Endothelial cell of umbilical vein (primary cell): ENCODE measurements at regions not wholly inside any gene's neighbourhood (a gene's known extent, or its start where the extent isn't known, plus 50 kb on each side); places are given as distances from the start of the nearest gene placed in this dataset.

ENCODE experiments used
- BruUV-seq: library from RNA; stranded (reverse); fragments of 400-500 nt; replicated peaks from 2 replicates; lab custom pipeline; 2021; lab: Mats Ljungman, UMichigan
- CTCF ChIA-PET: fragments of 300-600, 350-600 bp; sonication (Branson Sonifier 250); formaldehyde crosslinking; loops from one replicate; lab custom pipeline; 2021; ENCODE audit warnings: antibody characterized with exemption, inconsistent platforms; lab: Charles Lee
- POLR2A ChIA-PET: fragments of 300-600, 350-600 bp; sonication (Branson Sonifier 250); formaldehyde crosslinking; loops from one replicate; lab custom pipeline; 2021; ENCODE audit warnings: antibody characterized with exemption, inconsistent platforms; lab: Charles Lee
- DNase-seq: peaks from one replicate; pipeline ENCODE4 v3.0.0-alpha.2; 2011; ENCODE audit warnings: low read depth, low spot score
- FAIRE-seq: peaks from 2 replicates; lab custom pipeline; 2011; peaks lifted over from hg19 to GRCh38; lab: Jason Lieb, UNC
- H2AFZ ChIP-seq: 2 replicates; pipeline ENCODE4 v1.6.0; 2012; ENCODE audit warnings: low read depth, low read length, control low read depth, inconsistent platforms
- H3K27ac ChIP-seq: 2 replicates; pipeline ENCODE4 v1.5.1; 2011; ENCODE audit warnings: low read depth, mild to moderate bottlenecking, control low read depth, low read length, moderate library complexity; ENCODE audit not compliant: insufficient read depth
- H3K27me3 ChIP-seq, 2 experiments: 2 replicates each; pipeline versions ENCODE4 v1.6.0 to v1.6.1; 2011; ENCODE audit warnings: low read length in 2 of 2, mixed read lengths in 1 of 2; ENCODE audit not compliant: control insufficient read depth in 2 of 2, insufficient read depth in 2 of 2
- H3K36me3 ChIP-seq, 2 experiments: 2 replicates in 1 of 2; 3 replicates in 1 of 2; pipeline ENCODE4 v1.5.1; 2011; ENCODE audit warnings: low read length in 2 of 2, mild to moderate bottlenecking in 1 of 2, moderate library complexity in 1 of 2; ENCODE audit not compliant: control insufficient read depth in 2 of 2, insufficient read depth in 2 of 2; ENCODE audit errors: extremely low read depth in 1 of 2
- H3K4me1 ChIP-seq: 3 replicates; pipeline ENCODE4 v1.5.1; 2011; ENCODE audit warnings: mild to moderate bottlenecking, low read length; ENCODE audit not compliant: control insufficient read depth, insufficient read depth; ENCODE audit errors: extremely low read depth
- H3K4me2 ChIP-seq: 2 replicates; pipeline ENCODE4 v1.6.1; 2011; ENCODE audit warnings: low read length, control low read depth, mixed read lengths; ENCODE audit not compliant: insufficient read depth
- H3K4me3 ChIP-seq, 3 experiments: fragments of 200-600 bp in 1 of 3; sonication (generic), shearing (Covaris generic) in 1 of 3; replicated peaks in 1 of 3; 2 replicates each; pipeline ENCODE4 v1.5.1; 2011 to 2016; ENCODE audit warnings: control low read depth in 3 of 3, low read length in 3 of 3, mild to moderate bottlenecking in 2 of 3, inconsistent platforms in 1 of 3, low read depth in 1 of 3, moderate library complexity in 1 of 3; ENCODE audit not compliant: insufficient read depth in 1 of 3
- H3K79me2 ChIP-seq: 2 replicates; pipeline ENCODE4 v1.6.0; 2012; ENCODE audit warnings: low read length, inconsistent platforms; ENCODE audit not compliant: control insufficient read depth, insufficient read depth
- H3K9ac ChIP-seq: replicated peaks from 2 replicates; pipeline ENCODE3; 2011; ENCODE audit warnings: low read length, control low read depth; ENCODE audit not compliant: insufficient read depth; ENCODE audit errors: extremely low read depth
- H3K9me1 ChIP-seq: replicated peaks from 3 replicates; pipeline ENCODE4 v1.6.0; 2011; ENCODE audit warnings: mild to moderate bottlenecking, low read length; ENCODE audit not compliant: control insufficient read depth, insufficient read depth; ENCODE audit errors: extremely low read depth
- H3K9me3 ChIP-seq: replicated peaks from 2 replicates; pipeline ENCODE4 v1.5.1; 2012; ENCODE audit warnings: low read length, inconsistent platforms; ENCODE audit not compliant: control insufficient read depth, insufficient read depth
- H4K20me1 ChIP-seq: replicated peaks from 2 replicates; pipeline ENCODE3; 2011; ENCODE audit warnings: mild to moderate bottlenecking, low read length; ENCODE audit not compliant: control insufficient read depth, insufficient read depth; ENCODE audit errors: extremely low read depth
- CTCF ChIP-seq, 2 donors: IDR thresholded peaks; 1 replicate in 1 of 2; 2 replicates in 1 of 2; pipeline ENCODE4 v1.5.1; 2011; ENCODE audit warnings: low read length in 2 of 2, mild to moderate bottlenecking in 2 of 2, moderate library complexity in 2 of 2, control low read depth in 1 of 2, inconsistent platforms in 1 of 2, low read depth in 1 of 2; ENCODE audit not compliant: insufficient read depth in 1 of 2; ENCODE audit errors: extremely low read depth in 1 of 2
- EZH2 ChIP-seq: IDR thresholded peaks from 2 replicates; pipeline ENCODE4 v1.6.1; 2012; ENCODE audit warnings: borderline replicate concordance, low read depth, mild to moderate bottlenecking, moderate library complexity, low read length, inconsistent platforms; ENCODE audit not compliant: severe bottlenecking
- FOS ChIP-seq: IDR thresholded peaks from 2 replicates; pipeline ENCODE4 v1.6.1; 2011; ENCODE audit warnings: mild to moderate bottlenecking, low read length, moderate library complexity, borderline replicate concordance; ENCODE audit not compliant: insufficient read depth
- GATA2 ChIP-seq: IDR thresholded peaks from 2 replicates; pipeline ENCODE4 v1.7.0; 2011; ENCODE audit warnings: low read depth, mild to moderate bottlenecking, moderate library complexity, mixed read lengths, low read length; ENCODE audit not compliant: insufficient read length, insufficient read depth
- JUN ChIP-seq: IDR thresholded peaks from 2 replicates; pipeline ENCODE4 v1.6.1; 2011; ENCODE audit warnings: borderline replicate concordance, low read depth; ENCODE audit not compliant: insufficient read length, insufficient read depth
- MAX ChIP-seq: IDR thresholded peaks from 2 replicates; pipeline ENCODE4 v1.6.1; 2011; ENCODE audit not compliant: insufficient read depth, insufficient read length
- MYC ChIP-seq: IDR thresholded peaks from one replicate; pipeline ENCODE4 v1.6.1; 2011; ENCODE audit warnings: mild to moderate bottlenecking, low read depth, low read length
- POLR2A ChIP-seq: IDR thresholded peaks from 2 replicates; pipeline ENCODE4 v1.6.1; 2012; ENCODE audit warnings: low read depth, mild to moderate bottlenecking, control low read depth, low read length
- POLR2AphosphoS5 ChIP-seq: IDR thresholded peaks from 2 replicates; pipeline ENCODE4 v1.6.1; 2012; ENCODE audit warnings: low read depth, mild to moderate bottlenecking, control low read depth, low read length, moderate library complexity; ENCODE audit not compliant: insufficient read depth
- dilution Hi-C: fragments of 300-500 bp; cut with MboI; formaldehyde crosslinking; loops from one replicate; pipeline ENCODE4 v1.15.0; 2019; ENCODE audit warnings: low sequenced_read_pairs; ENCODE audit not compliant: extremely low pct_ligation_motif_present
- intact Hi-C: fragments of 100-400 bp; cut with micrococcal nuclease; formaldehyde crosslinking; loops from one replicate; pipeline ENCODE4 v1.10.0; 2022

- intact Hi-C loops = no loop called here
- Histone ChIP-seq H3K79me2 (no peaks in the 10 kb centered on the region), H3K36me3 (no peaks in the 10 kb centered on the region), H3K27ac (no peak overlapping the region), H3K4me2 (no peak overlapping the region), H2AFZ (no peak overlapping the region), H3K4me1 (no peaks in the 10 kb centered on the region), H3K9me3 (no peaks in the 10 kb centered on the region), H3K9me1 (no peaks in the 10 kb centered on the region), H3K4me3 (no peak overlapping the region), H3K27me3 (no peaks in the 10 kb centered on the region), H4K20me1 (no peaks in the 10 kb centered on the region), H3K9ac (no peak overlapping the region)
- POLR2A ChIA-PET = no interaction called here
- DNase-seq = no peak
- TF ChIP-seq POLR2AphosphoS5 (no peak), FOS (no peak), CTCF (IDR thresholded peaks at IDR 0.05; ENCODE audit: extremely low read depth in 1 of 2, insufficient read depth in 1 of 2, low read depth in 1 of 2, low read length in 2 of 2) (no peak), GATA2 (no peak), JUN (no peak), POLR2A (no peak), EZH2 (no peak), MAX (no peak), MYC (no peak)
- FAIRE-seq = no peak
- dilution Hi-C loops = no loop called here
- CTCF ChIA-PET = no interaction called here
- no TSS peak for BruUV-seq
Measured at GRCh38 chr15:49737127-49737526, 116.3 kb downstream of the DTWD1 start.
